ENCODE measurements at regions not wholly inside any gene's neighbourhood (a gene's known extent, or its start where the extent isn't known, plus 50 kb on each side); places are given as distances from the start of the nearest gene placed in this dataset.

GRCh38 chr11:122168218-122168617 is 52.2 kb upstream of the BLID start:
- no peak for TF ChIP-seq CTCF (IDR thresholded peaks at IDR 0.05; ENCODE audit: extremely low read depth, insufficient read depth, missing control alignments)
- no peak for DNase-seq (ENCODE audit: low spot score)
- in situ Hi-C loops (cut with MboI; ENCODE audit: low pct_unique_long_range_greater_than_20kb, low sequenced_read_pairs, unreplicated experiment): no loop called here

- no peak for DNase-seq (ENCODE audit: low spot score)
- no peak for TF ChIP-seq CTCF (IDR thresholded peaks at IDR 0.05; ENCODE audit: extremely low read depth, insufficient read depth, missing control alignments)
- in situ Hi-C loops (cut with MboI; ENCODE audit: low pct_unique_long_range_greater_than_20kb, low sequenced_read_pairs, unreplicated experiment): no loop called here
Observed at GRCh38 chr11:122167100-122167499, 51.1 kb upstream of the BLID start.

GRCh38 chr11:122165607-122166371 is 49.8 kb upstream of the BLID start:
- in situ Hi-C loops (cut with MboI; ENCODE audit: low pct_unique_long_range_greater_than_20kb, low sequenced_read_pairs, unreplicated experiment): no loop called here
- TF ChIP-seq CTCF (IDR thresholded peaks at IDR 0.05; ENCODE audit: extremely low read depth, insufficient read depth, missing control alignments): no peak
- DNase-seq (ENCODE audit: low spot score): no peak

Measured in GM13977 (cell line).